NCI-H526 (cell line): ENCODE measurements at regions not wholly inside any gene's neighbourhood (a gene's known extent, or its start where the extent isn't known, plus 50 kb on each side); places are given as distances from the start of the nearest gene placed in this dataset.
A peak's percentile ranks its signal among the peaks of the same experiment; 100 is the strongest.

ENCODE experiments used
- DNase-seq, 2 experiments: peaks; one replicate each; lab custom pipeline; 2025; lab: John Stamatoyannopoulos, UW

GRCh38 chr7:17130281-17131059 is 168.0 kb upstream of the AHR start:
- no peak for DNase-seq

GRCh38 chr7:17131060-17131345 is 167.4 kb upstream of the AHR start:
- no peak for DNase-seq

- DNase-seq = no peak
These were observed 166.3 kb upstream of the AHR start for GRCh38 chr7:17131983-17132655.

- no peak for DNase-seq
These were observed 165.7 kb upstream of the AHR start for GRCh38 chr7:17132726-17133125.

- no peak for DNase-seq
These were observed 164.5 kb upstream of the AHR start for GRCh38 chr7:17133977-17134376.

- no peak for DNase-seq
These were observed 163.7 kb upstream of the AHR start for GRCh38 chr7:17134786-17135185.

- no peak for DNase-seq
These were observed 162.3 kb upstream of the AHR start for GRCh38 chr7:17136126-17136525.

GRCh38 chr7:17139081-17139480 is 159.4 kb upstream of the AHR start:
- DNase-seq = no peak

- DNase-seq = peak; percentile 84 to 88
These were observed 158.0 kb upstream of the AHR start for GRCh38 chr7:17140406-17140805.

GRCh38 chr7:17142831-17143541 is 155.5 kb upstream of the AHR start:
- no peak for DNase-seq

- DNase-seq = no peak
These were observed 154.1 kb upstream of the AHR start for GRCh38 chr7:17144322-17144721.

- no peak for DNase-seq
These were observed 151.8 kb upstream of the AHR start for GRCh38 chr7:17146621-17147020.

GRCh38 chr7:17147409-17147808 is 151.0 kb upstream of the AHR start:
- DNase-seq = peak in 1 of 2 experiments; percentile 23

- DNase-seq = no peak
These were observed 148.4 kb upstream of the AHR start for GRCh38 chr7:17150018-17150417.

- no peak for DNase-seq
These were observed 145.7 kb upstream of the AHR start for GRCh38 chr7:17152721-17153120.

GRCh38 chr7:17153536-17153935 is 144.9 kb upstream of the AHR start:
- no peak for DNase-seq

- no peak for DNase-seq
These were observed 142.9 kb upstream of the AHR start for GRCh38 chr7:17155529-17155928.

- DNase-seq = peak in 1 of 2 experiments; percentile 11
These were observed 140.2 kb upstream of the AHR start for GRCh38 chr7:17158261-17158660.

GRCh38 chr7:17159500-17160037 is 138.9 kb upstream of the AHR start:
- DNase-seq = no peak

GRCh38 chr7:17166824-17167379 is 131.6 kb upstream of the AHR start:
- no peak for DNase-seq

- DNase-seq = no peak
These were observed 130.0 kb upstream of the AHR start for GRCh38 chr7:17168416-17168815.

- DNase-seq = no peak
These were observed 127.0 kb upstream of the AHR start for GRCh38 chr7:17171427-17171826.
